ENCODE measurements at regions not wholly inside any gene's neighbourhood (a gene's known extent, or its start where the extent isn't known, plus 50 kb on each side); places are given as distances from the start of the nearest gene placed in this dataset.

DNA sequence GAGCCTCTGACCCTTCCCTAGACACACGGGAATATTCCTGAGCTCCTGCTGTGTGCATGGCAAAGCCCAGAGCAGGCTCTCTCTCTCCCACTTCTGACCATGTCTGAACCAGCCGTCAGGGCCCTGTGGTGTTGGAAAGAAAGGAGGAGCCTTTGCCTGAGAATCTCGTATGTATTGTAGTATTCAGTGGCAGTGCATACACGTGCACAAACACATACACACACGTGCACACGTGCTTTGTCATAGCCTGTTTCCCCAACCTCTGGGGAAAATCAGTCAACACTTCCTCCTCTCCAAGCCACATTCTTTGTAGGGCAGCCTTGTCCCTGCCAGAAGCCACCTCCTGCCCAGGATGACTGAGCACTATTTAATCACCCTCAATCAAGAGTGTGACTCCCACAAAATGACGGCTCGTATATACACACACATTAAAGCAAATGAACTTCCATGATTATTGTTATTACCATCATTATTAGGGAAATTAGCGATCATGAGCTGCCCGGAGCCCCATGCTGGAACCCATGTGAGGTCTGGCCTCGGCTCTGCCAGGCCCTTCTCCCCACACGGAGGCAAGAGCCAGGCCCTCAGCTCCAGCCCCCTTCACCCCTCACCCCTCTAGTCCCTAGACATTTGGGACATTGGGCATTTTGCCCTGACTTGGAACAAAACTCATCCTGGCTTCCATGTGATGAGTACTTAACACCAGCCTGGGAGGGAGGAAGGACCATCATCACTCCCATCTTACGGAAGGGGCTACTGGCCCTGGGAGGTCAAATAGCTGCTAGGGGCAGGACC lies 331.9 kb downstream of the NPHP4 start:
- no peak for DNase-seq (ENCODE audit: low read depth, low spot score)

GRCh38 chr1:5659606-5660005 lies 332.6 kb downstream of the NPHP4 start:
- DNase-seq (ENCODE audit: low read depth, low spot score) = no peak

DNA sequence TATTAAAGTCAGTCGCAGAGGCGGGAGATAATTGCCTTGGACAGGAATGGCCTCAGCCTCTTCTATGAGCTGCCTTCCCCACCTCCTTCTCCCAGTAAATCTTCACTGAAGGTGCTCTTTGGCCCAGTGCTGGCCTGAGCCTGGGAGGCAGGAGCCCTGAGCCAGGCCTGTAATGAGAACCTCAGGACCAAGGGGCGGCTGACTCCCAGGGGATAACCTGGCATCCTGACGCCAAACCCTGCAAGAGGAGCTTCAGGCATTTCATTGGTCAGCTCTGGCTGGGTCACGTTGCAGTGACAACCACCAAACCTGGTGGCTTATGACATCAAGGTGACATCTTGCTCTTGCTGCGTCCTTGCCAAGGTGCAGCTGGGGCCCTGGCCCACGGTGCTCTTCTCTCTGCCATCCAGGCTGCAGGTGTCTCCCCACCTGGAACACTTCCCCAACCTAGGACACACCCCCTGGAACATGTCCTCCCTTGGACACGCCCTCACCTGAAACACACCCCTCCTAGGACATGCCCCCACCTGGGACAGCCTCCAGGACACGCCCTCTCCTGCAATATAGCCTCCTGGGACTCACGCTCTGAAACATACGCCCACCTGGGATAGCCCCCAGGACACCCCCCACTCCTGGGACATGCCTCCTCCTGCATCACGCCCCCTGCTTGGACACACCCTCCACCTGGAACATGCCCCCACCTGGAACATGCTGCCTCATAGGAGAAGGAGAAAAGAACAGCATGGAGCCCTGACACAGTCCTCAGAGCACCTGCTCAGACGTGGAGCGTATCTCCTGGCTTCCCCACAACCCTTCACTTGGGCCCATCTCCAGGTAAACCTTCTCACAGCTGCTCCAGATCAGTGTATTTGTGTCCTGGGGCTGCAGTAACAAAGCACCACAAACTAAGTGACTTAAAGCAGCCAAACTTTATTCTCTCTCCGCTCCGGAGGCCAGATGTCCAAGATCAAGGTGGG lies 333.6 kb downstream of the NPHP4 start:
- no peak for DNase-seq (ENCODE audit: low read depth, low spot score)

DNA sequence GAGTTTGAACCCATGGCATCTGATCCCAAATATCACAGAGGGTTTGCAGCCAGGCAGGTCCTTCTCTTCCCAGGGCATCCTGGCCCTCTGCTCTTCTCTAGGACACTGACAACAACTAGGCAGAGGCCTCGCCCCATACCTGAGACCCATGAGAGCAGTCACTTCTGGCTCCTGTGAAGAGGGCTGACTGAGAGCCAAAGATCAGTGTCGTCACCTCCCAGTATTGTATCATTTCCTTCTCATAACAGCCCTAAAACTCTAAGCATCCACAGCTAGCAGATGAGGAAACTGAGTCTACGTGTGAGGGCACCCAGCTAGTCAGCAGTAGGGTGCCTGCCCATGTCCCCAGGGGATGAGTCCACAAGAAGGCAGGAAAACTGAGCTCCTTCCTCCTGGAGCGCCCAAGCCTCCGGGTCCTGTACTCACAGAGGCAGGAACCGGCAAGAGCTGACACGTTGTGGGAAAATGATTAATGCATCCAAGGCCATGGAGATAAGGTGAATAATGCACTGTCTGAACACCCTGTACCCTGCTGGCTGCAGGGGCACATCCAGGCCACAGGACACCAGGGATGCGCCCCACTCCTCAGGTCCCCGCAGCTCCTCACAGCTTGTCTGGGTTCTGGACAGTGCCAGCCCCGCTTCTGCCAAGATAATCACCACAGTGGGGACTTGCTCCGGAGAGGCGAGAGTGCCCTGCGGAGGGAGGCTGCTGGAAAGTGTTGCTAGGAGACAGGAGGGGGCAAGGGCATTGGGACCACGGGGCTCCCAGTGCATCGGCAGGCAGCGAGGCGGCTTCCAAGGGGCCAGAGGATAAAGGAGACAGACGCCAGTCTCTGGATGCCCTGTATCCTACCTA lies 340.0 kb downstream of the NPHP4 start:
- DNase-seq (ENCODE audit: low read depth, low spot score) = no peak

DNA sequence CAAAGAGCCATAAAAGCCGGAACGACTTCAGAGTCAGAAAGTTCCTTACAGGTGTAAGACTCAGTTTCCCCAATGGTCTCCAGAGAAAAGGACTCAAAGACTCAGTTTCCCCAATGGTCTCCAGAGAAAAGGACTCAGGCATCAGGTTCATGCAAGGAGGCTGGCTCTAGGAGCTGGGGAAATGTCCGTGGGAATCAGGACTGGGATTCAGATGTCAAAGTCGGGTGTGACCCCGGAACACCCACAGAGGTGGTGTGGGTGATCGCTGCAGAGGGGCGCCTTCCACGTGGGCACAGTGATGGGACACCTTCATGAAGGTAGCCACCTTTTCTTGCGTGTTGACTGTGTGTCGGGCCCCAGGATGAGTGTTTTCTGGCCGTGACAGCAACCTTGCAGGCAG lies 340.8 kb downstream of the NPHP4 start:
- DNase-seq (ENCODE audit: low read depth, low spot score) = no peak

GRCh38 chr1:5651027-5651410 lies 341.2 kb downstream of the NPHP4 start:
- no peak for DNase-seq (ENCODE audit: low read depth, low spot score)

DNA sequence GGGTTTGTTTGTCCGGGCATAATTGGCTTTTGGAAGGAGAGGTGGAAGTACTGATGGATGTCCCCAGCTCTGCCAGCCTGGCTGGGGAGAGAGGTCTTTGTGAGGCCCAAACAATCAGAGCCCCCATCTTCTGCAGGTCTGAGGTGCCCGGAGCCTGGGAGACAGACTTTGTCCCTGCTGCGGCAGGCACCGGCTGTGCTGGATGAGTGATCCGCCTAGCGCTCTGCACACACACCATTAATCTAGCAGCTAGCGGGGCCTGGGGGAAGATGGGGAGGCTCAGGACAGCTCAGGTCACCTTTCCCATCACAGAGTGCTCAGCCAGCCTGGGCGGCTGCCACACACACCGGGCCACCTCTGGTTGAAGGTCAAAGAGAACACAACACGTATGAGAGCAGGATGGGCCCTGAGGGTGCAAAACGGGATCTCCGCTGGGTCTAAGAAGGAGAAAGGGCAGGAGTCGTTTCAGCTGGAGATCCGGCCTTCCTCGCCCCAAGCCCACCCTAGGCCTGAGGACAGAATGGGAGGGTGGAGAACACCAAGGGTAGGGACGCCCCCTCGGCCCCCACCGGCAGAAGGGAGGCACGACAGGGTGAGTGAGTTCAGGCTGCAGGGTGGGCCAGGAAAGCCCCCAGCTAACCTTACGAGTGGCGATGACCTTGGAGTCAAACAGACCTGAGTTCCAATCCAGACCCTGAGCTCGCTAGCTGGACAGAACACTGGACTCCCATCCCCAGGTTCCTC lies 341.8 kb downstream of the NPHP4 start:
- DNase-seq (ENCODE audit: low read depth, low spot score) = no peak

GRCh38 chr1:5649795-5650194 lies 342.4 kb downstream of the NPHP4 start:
- DNase-seq (ENCODE audit: low read depth, low spot score) = no peak

DNA sequence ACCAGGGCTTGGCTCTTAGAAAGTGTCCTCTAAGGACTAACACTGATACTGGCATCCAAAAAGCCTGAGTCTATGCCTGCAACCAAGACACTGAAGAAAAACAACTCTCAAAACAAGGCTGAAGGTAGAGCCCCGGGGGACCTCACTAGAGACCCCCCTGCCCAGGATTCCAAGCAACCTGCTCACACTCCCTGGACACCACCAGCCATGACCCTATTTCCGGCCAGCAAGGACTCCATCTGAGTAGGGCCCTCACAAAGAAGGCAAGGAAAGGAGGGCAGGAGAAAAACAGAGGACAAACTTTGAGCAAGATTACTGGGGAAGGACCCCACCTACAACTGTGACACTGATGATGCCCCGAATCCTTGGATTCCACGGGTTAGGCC lies 343.1 kb downstream of the NPHP4 start:
- no peak for DNase-seq (ENCODE audit: low read depth, low spot score)

- DNase-seq (ENCODE audit: low read depth, low spot score) = no peak
These were observed 343.6 kb downstream of the NPHP4 start for GRCh38 chr1:5648410-5649165.

DNA sequence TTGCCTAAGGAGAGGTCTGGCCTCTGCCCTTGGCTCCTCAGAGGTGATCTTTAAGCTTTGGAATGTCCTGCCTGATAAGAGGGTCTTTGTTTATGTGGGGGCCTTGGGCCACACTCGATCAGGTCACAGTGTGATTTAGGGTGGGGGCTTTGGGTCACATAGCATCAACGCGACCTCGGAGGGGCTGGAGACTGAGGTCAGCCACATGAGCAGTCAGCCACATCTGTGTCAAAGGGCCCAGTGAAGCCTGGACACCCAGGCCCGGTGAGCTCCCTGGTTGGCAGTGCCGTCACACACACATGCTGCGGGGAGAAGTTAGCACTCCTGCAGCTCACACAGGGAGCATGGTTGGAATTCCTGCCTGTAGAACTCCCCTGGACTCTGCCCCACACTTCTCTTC lies 345.0 kb downstream of the NPHP4 start:
- DNase-seq (ENCODE audit: low read depth, low spot score) = no peak

DNA sequence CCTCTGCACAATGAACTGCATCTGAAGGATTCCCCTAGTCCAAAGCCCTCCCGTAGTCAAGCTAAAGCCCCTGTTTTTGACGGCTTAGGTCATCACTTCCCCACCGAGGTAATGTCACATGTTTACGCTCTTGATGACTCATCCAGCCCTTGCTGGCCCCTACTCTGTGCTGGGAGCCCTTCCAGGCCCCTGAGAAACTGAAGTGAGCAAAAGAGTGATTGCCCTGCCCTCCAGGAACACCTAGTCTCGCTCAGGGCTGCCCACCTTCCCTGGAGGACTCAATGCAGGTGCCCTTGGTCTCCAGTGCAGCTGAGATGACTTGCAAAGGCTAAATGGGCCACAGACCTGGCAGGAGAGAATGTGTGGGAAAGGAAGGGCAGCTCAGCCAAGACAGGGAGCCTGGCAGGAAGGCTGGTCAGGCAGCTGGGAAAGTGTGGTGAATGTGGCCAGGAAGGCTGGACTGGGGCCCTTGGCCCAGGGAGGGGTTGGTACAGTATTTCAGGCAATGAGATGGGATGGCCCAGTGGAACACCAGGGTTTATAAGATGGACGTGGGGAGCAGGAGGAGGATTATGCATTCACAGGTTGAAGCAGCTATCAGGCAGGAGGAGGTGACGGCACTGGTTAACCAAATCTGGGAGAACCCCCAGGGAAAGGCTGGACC lies 345.6 kb downstream of the NPHP4 start:
- DNase-seq (ENCODE audit: low read depth, low spot score) = no peak

- no peak for DNase-seq (ENCODE audit: low read depth, low spot score)
These were observed 346.3 kb downstream of the NPHP4 start for GRCh38 chr1:5645929-5646328.

DNA sequence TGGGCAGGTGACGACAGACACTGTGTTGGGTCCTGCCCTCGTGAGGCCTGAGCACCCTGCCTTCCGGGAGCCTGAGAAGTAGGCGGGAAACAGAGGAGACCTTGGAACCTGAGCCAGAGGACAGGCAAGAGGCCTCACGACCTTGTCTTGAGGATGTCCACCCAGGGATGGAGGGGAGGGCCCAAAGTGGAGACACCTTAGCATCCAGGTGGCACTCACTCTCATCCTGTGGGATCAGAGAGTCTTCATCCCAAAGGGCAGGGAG lies 347.2 kb downstream of the NPHP4 start:
- DNase-seq (ENCODE audit: low read depth, low spot score) = no peak

DNA sequence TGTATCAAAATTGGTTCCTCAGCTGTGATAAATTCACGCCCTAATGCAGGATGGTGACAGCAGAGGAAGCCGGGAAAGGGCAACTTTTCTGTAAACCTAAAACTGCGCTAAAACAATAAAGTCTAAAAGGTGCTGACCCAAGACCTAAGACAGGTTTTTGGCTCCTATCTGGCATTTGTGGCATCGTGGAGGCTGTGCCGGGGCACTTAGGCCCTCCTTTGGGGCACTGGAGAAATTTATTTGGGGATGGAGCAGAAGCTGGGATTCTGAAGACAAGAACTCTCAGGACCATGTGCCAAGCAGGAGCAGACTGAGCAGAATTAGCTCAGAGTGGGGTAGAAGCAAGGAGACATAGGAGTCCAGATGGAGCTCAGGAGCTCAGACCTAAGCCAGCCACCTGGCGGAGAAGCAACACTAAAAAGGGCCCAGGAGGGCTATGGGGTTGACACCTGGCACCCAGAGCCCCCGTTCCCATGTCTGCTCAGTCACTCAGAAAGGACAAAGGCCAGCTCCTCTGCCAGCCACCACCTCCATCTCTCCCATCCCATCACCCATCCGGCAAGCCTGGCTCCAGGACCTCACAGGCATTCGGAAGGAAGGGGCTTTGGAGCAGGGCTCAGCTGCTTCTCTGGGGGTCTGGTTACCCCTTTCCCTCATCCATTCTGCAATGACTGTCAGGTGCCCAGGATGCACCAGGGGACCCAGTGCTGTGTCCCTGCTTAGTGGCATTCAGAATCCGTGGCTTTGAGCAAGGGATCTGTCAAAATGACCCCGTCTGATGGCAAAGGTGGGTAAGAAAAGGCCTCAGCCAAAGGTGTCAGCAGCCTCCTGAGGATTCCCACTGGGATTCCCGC lies 347.7 kb downstream of the NPHP4 start:
- no peak for DNase-seq (ENCODE audit: low read depth, low spot score)

- no peak for DNase-seq (ENCODE audit: low read depth, low spot score)
These were observed 348.7 kb downstream of the NPHP4 start for GRCh38 chr1:5643360-5644107.

DNA sequence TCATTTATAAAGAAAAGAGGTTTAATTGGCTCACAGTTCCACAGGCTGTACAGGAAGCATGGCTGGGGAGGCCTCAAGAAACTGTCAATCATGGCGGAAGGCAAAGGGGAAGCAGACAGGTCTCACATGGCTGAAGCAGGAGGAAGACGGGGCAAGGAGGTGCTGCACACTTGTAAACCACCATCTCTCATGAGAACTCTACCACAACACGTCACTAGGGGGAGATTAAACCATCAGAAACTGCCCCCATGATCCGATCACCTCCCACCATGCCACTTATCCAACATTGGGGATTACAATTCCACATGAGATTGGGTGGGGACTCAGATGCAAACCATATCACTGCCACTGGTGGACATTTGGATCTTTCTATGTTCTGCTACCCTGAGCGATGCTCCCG lies 351.4 kb downstream of the NPHP4 start:
- no peak for DNase-seq (ENCODE audit: low read depth, low spot score)

- DNase-seq (ENCODE audit: low read depth, low spot score) = no peak
These were observed 353.0 kb downstream of the NPHP4 start for GRCh38 chr1:5639106-5639722.
